Testis (tissue), 2 donors: ENCODE measurements at regions not wholly inside any gene's neighbourhood (a gene's known extent, or its start where the extent isn't known, plus 50 kb on each side); places are given as distances from the start of the nearest gene placed in this dataset.

Source experiments
- DNase-seq: peaks from one replicate; pipeline ENCODE4 v3.0.0-alpha.2; 2019
- H3K27ac ChIP-seq, 2 donors: fragments of 200-600 bp; sonication (generic); one replicate each; pipeline ENCODE4 v1.5.1; 2019
- H3K27me3 ChIP-seq: fragments of 200-600 bp; sonication (generic); one replicate; pipeline ENCODE4 v1.5.1; 2019
- H3K36me3 ChIP-seq: fragments of 200-600 bp; sonication (generic); one replicate; pipeline ENCODE4 v1.5.1; 2017; ENCODE audit warnings: low read depth; ENCODE audit errors: missing control alignments
- H3K4me1 ChIP-seq: fragments of 200-600 bp; sonication (generic); one replicate; pipeline ENCODE4 v1.5.1; 2019
- H3K4me3 ChIP-seq, 2 donors: fragments of 200-600 bp; sonication (generic); one replicate each; pipeline ENCODE4 v1.5.1; 2017 to 2019
- H3K9me3 ChIP-seq: fragments of 200-600 bp; sonication (generic); one replicate; pipeline ENCODE4 v1.5.1; 2017
- CTCF ChIP-seq, 3 experiments: fragments of 450-650 bp in 2 of 3; fragments of 200-600 bp in 1 of 3; sonication (generic) in 1 of 3; IDR thresholded peaks; one replicate each; pipeline ENCODE4 v1.5.1; 2016 to 2019; ENCODE audit warnings: antibody characterized with exemption in 3 of 3, mild to moderate bottlenecking in 2 of 3, moderate library complexity in 1 of 3
- POLR2A ChIP-seq: fragments of 450-650 bp; IDR thresholded peaks from one replicate; pipeline ENCODE4 v1.6.1; 2017; ENCODE audit warnings: antibody characterized with exemption, mild to moderate bottlenecking, moderate library complexity
- WGBS, 2 donors: methylation state at CpG; one replicate each; pipeline ENCODE4 v1.1.5; 2018; 5-methylcytosine and 5-hydroxymethylcytosine counted together
- intact Hi-C: fragments of 100-400 bp; cut with DNase I; formaldehyde crosslinking; loops from one replicate; pipeline ENCODE4 v1.15.1; 2023; ENCODE audit warnings: low total_unique reads

- H3K4me1 ChIP-seq, result peaks cover 30% of the 10 kb centered on the region
- 85 to 90% methylated on average over 18 to 21 of the region's 21 CpGs for WGBS, 2 donors
- intact Hi-C loops, result no loop called here
These were observed 99.7 kb upstream of the CTDP1 start for GRCh38 chr18:79579807-79580497.

GRCh38 chr18:79580498-79581171 lies 99.0 kb upstream of the CTDP1 start:
- H3K4me3 ChIP-seq, result no peak overlapping the region
- H3K27me3 ChIP-seq, result no peaks in the 10 kb centered on the region
- H3K36me3 ChIP-seq, result no peaks in the 10 kb centered on the region
- TF ChIP-seq CTCF (IDR thresholded peaks at IDR 0.05) (no peak), POLR2A (no peak)
- 92 to 96% methylated on average over 24 to 25 of the region's 28 CpGs for WGBS, 2 donors
- no peak for DNase-seq
- peaks cover 23% of the 10 kb centered on the region for H3K4me1 ChIP-seq
- H3K9me3 ChIP-seq, result no peaks in the 10 kb centered on the region
- H3K27ac ChIP-seq, result no peak overlapping the region
- intact Hi-C loops, result no loop called here

More at GRCh38 chr18:79579807-79580497, 99.7 kb upstream of the CTDP1 start:
- TF ChIP-seq POLR2A (no peak), CTCF (IDR thresholded peaks at IDR 0.05) (no peak)
- no peak overlapping the region for H3K27ac ChIP-seq
- H3K27me3 ChIP-seq, result no peaks in the 10 kb centered on the region
- no peaks in the 10 kb centered on the region for H3K9me3 ChIP-seq
- no peak overlapping the region for H3K4me3 ChIP-seq
- no peaks in the 10 kb centered on the region for H3K36me3 ChIP-seq
- DNase-seq, result no peak

- no peaks in the 10 kb centered on the region for H3K36me3 ChIP-seq
- no peak for TF ChIP-seq POLR2A
- no peak for TF ChIP-seq CTCF (IDR thresholded peaks at IDR 0.05)
- DNase-seq, result no peak
- intact Hi-C loops, result no loop called here
- WGBS, 2 donors, result 88 to 92% methylated on average over 6 of the region's 6 CpGs
- peaks cover 18% of the 10 kb centered on the region for H3K4me1 ChIP-seq
- no peaks in the 10 kb centered on the region for H3K9me3 ChIP-seq
- no peak overlapping the region for H3K27ac ChIP-seq
- H3K27me3 ChIP-seq, result no peaks in the 10 kb centered on the region
- no peak overlapping the region for H3K4me3 ChIP-seq
These were observed 98.2 kb upstream of the CTDP1 start for GRCh38 chr18:79581406-79581805.

- intact Hi-C loops, result no loop called here
- Histone ChIP-seq H3K9me3 (no peaks in the 10 kb centered on the region), H3K4me3 (no peak overlapping the region), H3K4me1 (peaks cover 12% of the 10 kb centered on the region), H3K36me3 (no peaks in the 10 kb centered on the region), H3K27me3 (no peaks in the 10 kb centered on the region), H3K27ac (no peak overlapping the region)
- 95 to 96% methylated on average over 7 to 8 of the region's 8 CpGs for WGBS, 2 donors
- DNase-seq, result no peak
- TF ChIP-seq POLR2A, result no peak
- no peak for TF ChIP-seq CTCF (IDR thresholded peaks at IDR 0.05)
These were observed 97.7 kb upstream of the CTDP1 start for GRCh38 chr18:79581911-79582310.

GRCh38 chr18:79582978-79583377 lies 96.6 kb upstream of the CTDP1 start:
- Histone ChIP-seq H3K27me3 (no peaks in the 10 kb centered on the region), H3K27ac (no peak overlapping the region), H3K36me3 (no peaks in the 10 kb centered on the region), H3K9me3 (no peaks in the 10 kb centered on the region), H3K4me3 (no peak overlapping the region), H3K4me1 (peaks cover 13% of the 10 kb centered on the region)
- no peak for DNase-seq
- WGBS, 2 donors, result 84 to 93% methylated on average over 8 of the region's 8 CpGs
- TF ChIP-seq CTCF (IDR thresholded peaks at IDR 0.05) (no peak), POLR2A (no peak)
- intact Hi-C loops, result no loop called here
